ENCODE measurements at regions not wholly inside any gene's neighbourhood (a gene's known extent, or its start where the extent isn't known, plus 50 kb on each side); places are given as distances from the start of the nearest gene placed in this dataset.

DNA sequence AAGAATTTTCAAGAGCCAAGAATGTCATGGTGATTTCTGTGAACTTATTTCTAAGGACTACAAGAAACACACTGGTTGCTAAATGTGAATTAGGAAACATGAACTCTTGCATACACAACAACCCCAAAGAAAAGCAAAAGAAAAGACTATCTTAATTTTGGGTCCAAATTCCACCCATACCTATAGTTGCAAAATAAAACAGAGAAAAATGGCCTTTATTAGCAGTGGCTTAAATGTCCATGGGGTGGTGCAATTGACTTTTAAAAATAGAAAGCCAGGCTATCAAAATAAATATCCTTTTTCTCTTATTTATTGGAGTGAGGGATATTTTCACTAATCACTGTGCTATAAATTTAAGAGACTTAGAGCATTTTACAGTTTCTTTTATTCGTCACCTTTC is 80.9 kb upstream of the DPYD start:
- Histone ChIP-seq H3K9me3 (no peaks in the 10 kb centered on the region), H3K4me1 (no peaks in the 10 kb centered on the region), H3K4me3 (no peak overlapping the region), H3K27me3 (no peaks in the 10 kb centered on the region), H3K36me3 (no peaks in the 10 kb centered on the region), H3K27ac (no peak overlapping the region)
- TF ChIP-seq POLR2AphosphoS5 (IDR thresholded peaks at IDR 0.05): no peak
- no peak for TF ChIP-seq POLR2A (IDR thresholded peaks at IDR 0.05)
- TF ChIP-seq EP300 (IDR thresholded peaks at IDR 0.05): no peak
- TF ChIP-seq, protein P1, sequence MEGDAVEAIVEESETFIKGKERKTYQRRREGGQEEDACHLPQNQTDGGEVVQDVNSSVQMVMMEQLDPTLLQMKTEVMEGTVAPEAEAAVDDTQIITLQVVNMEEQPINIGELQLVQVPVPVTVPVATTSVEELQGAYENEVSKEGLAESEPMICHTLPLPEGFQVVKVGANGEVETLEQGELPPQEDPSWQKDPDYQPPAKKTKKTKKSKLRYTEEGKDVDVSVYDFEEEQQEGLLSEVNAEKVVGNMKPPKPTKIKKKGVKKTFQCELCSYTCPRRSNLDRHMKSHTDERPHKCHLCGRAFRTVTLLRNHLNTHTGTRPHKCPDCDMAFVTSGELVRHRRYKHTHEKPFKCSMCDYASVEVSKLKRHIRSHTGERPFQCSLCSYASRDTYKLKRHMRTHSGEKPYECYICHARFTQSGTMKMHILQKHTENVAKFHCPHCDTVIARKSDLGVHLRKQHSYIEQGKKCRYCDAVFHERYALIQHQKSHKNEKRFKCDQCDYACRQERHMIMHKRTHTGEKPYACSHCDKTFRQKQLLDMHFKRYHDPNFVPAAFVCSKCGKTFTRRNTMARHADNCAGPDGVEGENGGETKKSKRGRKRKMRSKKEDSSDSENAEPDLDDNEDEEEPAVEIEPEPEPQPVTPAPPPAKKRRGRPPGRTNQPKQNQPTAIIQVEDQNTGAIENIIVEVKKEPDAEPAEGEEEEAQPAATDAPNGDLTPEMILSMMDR (IDR thresholded peaks at IDR 0.05): no peak
- no peak for DNase-seq
- 76 to 91% methylated on average over 1 of the region's 1 CpG for WGBS, 2 donors
- intact Hi-C loops (cut with DNase I): no loop called here

DNA sequence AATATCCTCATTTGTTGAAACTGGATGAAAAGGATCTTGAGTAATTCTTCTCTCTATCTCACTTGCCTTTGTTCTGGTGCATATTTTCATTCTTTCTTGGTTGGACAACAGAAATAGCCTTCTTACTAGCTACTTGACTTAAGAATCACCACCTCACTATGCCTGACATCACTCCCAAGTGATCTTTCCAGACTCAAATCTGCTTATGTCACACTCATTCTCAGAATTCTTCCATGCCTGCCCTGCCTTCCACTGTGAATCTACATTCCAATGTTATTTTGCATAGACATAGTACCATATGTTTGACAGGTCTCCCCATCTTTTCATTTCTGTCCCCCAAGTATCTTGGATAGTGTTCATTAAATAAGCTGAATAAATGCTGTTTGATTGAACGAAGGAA is 78.5 kb upstream of the DPYD start:
- no peak for DNase-seq
- TF ChIP-seq POLR2A (IDR thresholded peaks at IDR 0.05) (no peak), POLR2AphosphoS5 (IDR thresholded peaks at IDR 0.05) (no peak), EP300 (IDR thresholded peaks at IDR 0.05) (no peak)
- TF ChIP-seq, protein P1 (IDR thresholded peaks at IDR 0.05): no peak
- H3K4me3 ChIP-seq: no peak overlapping the region
- H3K9me3 ChIP-seq: no peaks in the 10 kb centered on the region
- intact Hi-C loops (cut with DNase I): no loop called here
- no peaks in the 10 kb centered on the region for H3K4me1 ChIP-seq
- 84 to 85% methylated on average over 1 of the region's 1 CpG for WGBS, 2 donors
- no peaks in the 10 kb centered on the region for H3K27me3 ChIP-seq
- H3K27ac ChIP-seq: no peak overlapping the region
- no peaks in the 10 kb centered on the region for H3K36me3 ChIP-seq

DNA sequence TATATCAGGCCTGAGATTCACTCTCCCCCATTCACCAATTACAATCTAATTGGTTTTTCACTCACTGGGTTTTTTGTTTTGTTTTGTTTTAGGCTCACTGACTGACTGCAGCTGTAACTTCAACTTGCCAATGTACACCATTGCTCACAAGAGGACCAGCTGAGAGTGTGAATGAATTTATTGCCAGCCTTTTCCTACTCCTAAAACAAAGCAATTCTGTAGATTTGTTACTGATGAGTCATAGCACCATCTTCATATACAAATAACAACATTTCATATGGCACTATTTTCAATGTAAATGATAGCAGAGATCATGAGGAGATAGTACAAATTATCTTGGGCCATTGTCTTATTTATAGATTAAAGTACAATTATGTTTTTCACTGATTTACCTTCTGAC is 76.0 kb upstream of the DPYD start:
- Histone ChIP-seq H3K4me1 (no peaks in the 10 kb centered on the region), H3K27ac (no peak overlapping the region), H3K36me3 (no peaks in the 10 kb centered on the region), H3K27me3 (no peaks in the 10 kb centered on the region), H3K4me3 (no peak overlapping the region), H3K9me3 (no peaks in the 10 kb centered on the region)
- no peak for DNase-seq
- TF ChIP-seq, protein P1 (IDR thresholded peaks at IDR 0.05): no peak
- TF ChIP-seq POLR2AphosphoS5 (IDR thresholded peaks at IDR 0.05) (no peak), POLR2A (IDR thresholded peaks at IDR 0.05) (no peak), EP300 (IDR thresholded peaks at IDR 0.05) (no peak)
- intact Hi-C loops (cut with DNase I): no loop called here

DNA sequence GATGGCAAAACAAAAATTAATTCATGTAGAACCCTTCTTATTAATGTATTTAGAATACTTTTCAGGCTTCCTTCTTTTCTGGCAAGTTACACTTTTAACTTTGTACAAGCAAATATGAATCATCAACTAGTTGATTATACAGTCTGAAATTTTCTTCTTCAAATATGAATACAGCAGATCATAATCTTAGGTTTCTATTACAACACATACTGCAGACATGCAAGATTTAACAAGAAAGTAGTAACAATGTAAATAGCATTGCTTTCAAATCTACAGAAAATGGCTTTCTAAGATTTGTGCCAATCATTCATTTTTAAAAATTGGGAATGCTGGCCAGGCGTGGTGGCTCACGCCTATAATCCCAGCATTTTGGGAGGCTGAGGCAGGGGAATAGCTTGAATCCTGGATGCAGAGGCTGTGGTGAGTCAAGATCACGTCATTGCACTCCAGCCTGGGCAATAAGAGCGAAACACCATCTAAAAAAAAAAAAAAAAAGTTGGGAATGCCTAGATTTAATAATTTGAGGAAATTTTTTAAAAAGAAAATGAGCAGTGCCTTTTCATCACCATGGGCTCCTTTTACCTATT is 68.4 kb upstream of the DPYD start:
- Histone ChIP-seq H3K4me1 (no peaks in the 10 kb centered on the region), H3K4me3 (no peak overlapping the region), H3K27me3 (no peaks in the 10 kb centered on the region), H3K9me3 (no peaks in the 10 kb centered on the region), H3K36me3 (no peaks in the 10 kb centered on the region), H3K27ac (no peak overlapping the region)
- TF ChIP-seq POLR2AphosphoS5 (IDR thresholded peaks at IDR 0.05) (no peak), POLR2A (IDR thresholded peaks at IDR 0.05) (no peak), EP300 (IDR thresholded peaks at IDR 0.05) (no peak)
- TF ChIP-seq, protein P1 (IDR thresholded peaks at IDR 0.05): no peak
- intact Hi-C loops (cut with DNase I): no loop called here
- WGBS, 2 donors: 88 to 89% methylated on average over 4 of the region's 4 CpGs
- no peak for DNase-seq
